Fibroblast of peridontal ligament (primary cell): ENCODE measurements at regions not wholly inside any gene's neighbourhood (a gene's known extent, or its start where the extent isn't known, plus 50 kb on each side); places are given as distances from the start of the nearest gene placed in this dataset.
"Not testable (repeated sequence)": the region's sequence is repeated elsewhere in the genome, so short reads cannot be mapped to it uniquely, and the experiment has no call there.

Experiments
- DNase-seq: peaks from one replicate; pipeline ENCODE4 v3.0.0-alpha.2; 2010; ENCODE audit errors: extremely low read depth

DNA sequence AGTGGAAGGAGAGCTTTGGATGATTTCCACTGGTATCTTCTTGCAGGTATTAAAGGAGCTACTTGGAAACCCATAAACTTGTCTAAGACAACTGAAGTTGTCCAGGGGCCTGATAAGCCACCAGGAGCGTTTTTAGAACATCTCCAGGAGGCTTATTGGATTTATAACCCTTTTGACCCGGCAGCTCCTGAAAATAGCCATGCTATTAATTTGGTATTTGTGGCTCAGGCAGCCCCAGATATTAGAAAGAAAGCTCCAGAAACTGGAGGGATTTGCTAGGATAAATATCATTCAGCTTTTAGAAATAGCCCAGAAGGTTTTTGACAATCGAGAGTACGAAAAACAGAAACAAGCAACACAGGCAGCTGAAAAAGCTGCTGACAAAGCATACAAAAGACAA lies 461.0 kb upstream of the HTR1E start:
- no peak for DNase-seq

DNA sequence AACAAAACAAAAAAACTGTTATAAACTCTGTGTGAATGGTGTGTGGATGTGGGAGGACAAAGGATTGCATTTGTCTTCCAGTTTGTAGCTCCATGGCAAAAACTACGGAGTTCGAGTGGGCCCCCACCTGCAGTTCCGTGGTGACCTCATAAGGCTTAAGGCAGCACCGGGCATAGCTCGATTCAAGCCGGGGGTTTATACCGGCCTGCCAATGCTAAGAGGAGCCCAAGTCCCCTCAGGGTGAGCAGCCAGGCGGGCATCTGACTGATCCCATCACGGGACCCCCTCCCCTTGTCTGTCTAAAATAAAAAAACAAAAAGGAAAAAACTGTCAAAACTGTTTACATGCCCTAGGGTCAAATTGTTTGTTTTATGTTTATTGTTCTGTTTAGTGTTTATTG lies 463.2 kb upstream of the HTR1E start:
- DNase-seq = no peak

DNA sequence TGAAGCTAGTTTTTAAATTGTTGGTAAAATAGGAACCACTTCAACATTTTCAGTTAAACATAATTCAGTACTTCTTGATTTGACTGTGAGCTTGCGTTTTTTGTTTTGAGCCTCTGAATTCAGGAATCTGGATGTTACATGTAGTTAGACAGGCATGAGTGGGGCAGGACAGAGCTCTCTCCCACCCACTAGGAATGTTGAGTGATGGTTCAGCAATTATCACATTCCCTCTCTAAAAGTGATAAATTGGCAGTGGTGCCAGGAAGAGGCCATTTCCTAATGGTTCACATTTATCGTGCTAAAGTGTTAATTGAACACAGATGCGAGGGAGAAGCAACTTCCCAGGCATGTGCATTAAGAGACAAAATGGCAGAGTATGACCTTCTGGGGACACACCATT lies 465.5 kb upstream of the HTR1E start:
- DNase-seq = no peak

DNA sequence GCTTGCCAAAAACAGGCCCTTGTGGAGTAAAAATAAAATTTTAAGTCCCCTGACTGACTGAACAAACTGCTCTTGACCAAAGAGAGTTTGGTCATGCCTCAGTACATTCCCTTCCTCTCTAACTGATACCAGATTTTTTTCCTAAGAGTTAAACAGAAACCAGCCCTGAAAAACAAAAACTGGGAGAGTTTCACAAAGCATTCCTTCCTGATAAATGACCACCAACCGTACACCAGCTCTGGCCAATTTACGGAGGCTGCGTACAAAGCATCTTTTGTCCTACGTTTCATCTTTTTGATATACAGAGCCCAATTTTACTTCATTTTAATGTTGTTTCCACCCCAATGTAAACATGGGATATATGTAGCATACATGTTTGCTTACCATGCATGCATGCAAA lies 477.4 kb upstream of the HTR1E start:
- no peak for DNase-seq

DNA sequence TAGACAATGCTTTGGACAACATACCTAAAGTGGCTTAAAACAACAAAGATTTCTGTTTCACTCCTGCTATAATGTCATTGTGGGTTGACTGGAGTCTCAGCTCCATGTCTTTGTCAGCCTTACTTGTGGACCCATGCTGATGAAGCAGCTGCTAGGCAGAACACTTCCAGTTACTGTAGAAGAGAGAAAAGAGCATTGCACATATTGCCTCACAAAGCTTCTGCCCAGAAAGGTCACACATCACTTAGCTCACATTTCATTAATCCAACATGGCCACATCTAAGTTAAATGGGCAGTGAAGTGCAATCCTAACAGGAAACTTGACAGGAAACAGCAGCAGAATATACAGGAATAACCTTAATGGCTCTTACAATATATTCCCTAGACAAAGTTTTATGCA lies 480.5 kb upstream of the HTR1E start:
- DNase-seq = no peak

DNA sequence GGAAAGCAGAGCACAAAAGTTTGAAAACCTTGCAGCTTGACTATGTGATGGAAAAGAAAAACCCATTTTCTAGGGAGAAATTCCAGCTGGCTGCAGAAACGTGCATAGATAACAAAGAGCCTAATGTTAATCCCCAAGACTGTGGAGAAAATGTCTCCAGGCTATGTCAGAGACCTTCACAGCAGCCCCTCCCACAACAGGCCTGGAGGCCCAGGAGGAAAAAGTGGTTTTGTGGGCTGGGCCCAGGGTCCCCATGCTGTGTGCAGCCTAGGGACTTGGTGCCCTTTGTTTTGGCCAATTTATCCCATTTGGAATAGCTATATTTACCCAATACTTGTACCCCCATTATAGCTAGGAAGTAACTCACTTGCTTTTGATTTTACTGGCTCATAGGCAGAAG lies 484.1 kb upstream of the HTR1E start:
- no peak for DNase-seq

DNA sequence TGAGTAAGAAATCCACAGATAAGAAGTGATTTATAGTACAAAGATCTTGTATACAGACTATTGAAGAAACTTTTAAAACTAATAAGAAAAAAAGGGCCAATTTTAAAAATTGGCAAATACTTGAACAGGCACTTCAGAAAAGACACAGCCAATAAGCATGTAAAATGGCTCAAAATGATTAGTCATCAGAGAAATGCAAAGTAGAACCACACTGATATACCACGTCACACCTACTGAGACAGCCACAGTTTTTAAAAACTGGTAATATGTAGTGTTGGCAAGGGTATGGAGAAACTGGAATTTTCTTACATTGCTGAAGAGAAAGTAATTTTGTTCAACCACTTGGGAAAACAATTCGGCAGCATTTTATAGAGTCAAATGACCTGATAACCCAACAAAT lies 488.9 kb upstream of the HTR1E start:
- no peak for DNase-seq

DNA sequence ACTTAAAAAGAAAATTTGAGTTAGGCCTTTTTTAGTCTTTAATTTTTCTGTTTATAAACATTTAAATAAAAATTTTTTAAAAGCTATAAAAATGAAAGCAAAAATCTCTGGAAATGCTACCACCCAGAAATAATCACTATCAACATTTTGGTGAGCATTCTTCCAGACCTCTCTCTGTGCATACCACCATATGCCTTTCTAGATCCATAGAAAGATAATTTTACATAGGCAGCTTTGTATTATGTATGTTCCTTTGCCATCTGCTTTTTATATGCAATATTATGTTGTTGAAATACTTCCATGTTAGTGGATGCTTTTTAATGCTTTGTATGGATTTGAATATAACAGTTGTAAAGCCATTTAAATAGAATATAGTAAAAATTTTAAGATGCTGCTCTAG lies 496.7 kb upstream of the HTR1E start:
- no peak for DNase-seq

DNA sequence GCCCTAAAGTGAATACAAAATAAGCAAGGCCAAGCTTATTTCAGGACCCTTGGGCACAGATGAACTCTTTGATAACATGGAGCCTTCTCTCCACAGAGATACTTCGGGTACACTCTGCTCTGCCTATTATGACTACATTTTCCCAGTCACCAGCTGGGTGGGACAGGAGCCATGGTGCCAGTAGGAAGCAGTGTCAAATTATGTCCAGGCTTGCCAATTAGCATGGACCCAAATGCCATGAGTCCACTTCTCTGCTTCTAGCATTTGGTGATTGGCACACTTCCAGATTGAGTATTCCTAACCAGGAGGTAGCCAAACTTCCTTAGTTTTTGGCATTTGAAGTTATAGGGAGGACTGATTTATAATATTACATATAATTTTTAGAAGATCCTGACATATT lies 513.8 kb upstream of the HTR1E start:
- no peak for DNase-seq

DNA sequence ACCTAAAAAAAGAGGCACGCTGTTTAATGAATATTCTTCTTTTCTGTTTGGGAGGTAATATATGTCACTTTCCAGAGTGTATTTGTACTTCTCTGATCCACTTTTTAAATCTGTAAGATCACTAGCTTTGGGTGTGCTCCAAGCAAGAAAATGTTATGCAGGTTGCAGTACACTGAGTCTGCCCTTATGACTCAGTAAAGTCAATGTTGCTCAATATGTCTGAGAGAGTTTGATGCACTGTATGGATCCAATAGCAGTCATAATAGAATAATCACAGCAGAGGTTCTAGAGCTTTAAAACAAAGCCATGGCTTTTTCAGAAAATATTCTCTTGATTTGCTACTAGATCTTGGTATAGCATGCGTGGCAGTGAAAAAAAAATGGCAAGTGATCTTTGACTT lies 525.3 kb upstream of the HTR1E start:
- no peak for DNase-seq

DNA sequence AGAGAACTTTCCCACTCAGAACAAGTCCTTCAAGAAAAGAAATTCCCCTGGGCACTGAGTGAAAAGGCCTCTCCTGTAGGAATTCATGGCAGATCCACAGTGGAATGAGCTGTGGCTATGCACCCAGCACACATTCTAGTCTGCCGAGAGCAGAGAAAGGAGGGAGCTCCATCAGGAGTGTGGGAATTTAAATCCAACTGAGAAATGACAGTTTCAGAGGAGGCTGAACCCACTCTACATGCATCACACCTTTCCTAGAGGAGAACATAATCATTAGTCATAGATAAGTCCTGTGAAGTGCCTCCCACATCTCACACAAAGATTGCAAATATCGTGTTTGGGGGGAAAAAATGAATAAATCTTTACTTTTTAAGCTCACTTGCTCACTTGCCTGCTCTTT lies 530.2 kb upstream of the HTR1E start:
- no peak for DNase-seq

DNA sequence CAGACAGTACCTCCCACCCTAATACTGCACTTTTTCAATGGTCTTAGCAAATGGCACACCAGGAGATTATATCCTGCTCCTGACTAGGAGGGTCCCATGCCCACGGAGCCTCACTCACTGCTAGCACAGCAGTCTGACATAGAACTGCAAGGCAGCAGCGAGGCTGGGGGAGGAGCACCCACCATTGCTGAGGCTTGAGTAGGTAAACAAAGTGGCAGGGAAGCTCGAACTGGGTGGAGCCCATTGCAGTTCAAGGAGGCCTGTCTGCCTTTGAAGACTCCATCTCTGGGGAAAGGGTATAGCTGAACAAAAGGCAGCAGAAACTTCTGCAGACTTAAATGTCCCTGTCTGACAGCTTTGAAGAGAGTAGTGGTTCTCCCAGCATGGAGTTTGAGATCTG lies 544.5 kb upstream of the HTR1E start:
- not testable (repeated sequence) for DNase-seq

DNA sequence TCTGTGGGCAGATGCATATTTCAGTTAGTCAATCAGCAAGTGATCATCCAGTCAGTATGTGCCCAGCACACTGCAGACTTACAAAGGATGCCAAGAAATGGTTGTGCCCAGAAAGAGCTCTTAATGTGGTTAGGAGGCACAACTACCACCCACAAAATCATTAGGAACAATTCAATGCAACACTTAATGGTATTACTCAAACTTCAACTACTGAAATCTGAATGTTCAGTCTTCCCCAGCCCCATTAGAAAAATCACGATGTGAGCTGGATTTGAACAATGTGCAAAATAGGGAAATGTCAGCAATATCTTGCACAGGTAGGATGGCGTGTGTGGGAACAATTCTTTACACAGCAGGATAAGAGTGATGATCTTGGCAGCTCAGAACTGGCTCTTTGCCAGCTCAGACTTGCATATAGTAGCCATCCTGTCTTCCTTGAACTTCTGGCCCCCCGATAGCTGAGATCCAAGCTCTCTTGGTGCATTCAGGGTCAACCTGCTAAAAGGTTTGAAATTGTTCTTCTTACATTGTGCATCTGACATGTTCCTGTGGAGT lies 556.7 kb upstream of the HTR1E start:
- no peak for DNase-seq

DNA sequence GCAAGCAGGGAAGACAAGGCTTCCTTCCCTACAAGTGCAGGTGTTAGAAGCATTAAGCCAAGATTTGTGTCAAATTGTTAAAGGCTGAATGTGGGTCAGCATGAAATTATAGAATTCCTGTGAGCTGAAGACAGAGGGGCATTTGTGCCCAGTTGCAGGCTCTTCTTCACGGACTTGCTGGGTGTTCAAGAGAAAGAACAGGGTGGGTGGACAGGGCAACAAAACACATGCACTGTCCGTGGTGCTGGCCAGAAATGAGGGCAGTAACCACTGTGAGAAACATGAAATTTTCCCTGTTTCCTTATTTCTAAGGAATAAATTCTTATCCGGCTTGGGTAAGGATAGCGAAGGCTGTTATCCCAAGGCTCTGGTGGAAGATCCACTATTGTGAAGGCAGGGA lies 579.5 kb upstream of the HTR1E start:
- DNase-seq = no peak

DNA sequence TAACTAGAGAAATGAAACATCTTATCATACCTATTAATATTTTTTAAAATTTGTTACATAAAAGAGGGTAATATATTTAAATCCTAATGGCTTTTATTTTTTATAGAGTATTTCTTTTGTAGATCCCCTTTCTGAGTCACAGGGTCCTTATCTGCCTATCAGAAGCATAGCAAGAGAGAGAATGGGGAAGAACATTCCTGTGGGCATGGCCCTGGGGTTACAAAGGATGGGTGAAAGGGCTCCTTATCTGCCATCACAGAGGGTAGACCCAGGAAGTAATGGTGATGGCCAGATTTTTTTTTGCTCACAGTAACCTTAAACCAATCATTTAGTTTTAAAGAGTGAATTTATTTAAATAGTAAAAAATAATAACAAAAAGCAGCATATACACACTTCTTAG lies 582.1 kb upstream of the HTR1E start:
- DNase-seq = no peak

DNA sequence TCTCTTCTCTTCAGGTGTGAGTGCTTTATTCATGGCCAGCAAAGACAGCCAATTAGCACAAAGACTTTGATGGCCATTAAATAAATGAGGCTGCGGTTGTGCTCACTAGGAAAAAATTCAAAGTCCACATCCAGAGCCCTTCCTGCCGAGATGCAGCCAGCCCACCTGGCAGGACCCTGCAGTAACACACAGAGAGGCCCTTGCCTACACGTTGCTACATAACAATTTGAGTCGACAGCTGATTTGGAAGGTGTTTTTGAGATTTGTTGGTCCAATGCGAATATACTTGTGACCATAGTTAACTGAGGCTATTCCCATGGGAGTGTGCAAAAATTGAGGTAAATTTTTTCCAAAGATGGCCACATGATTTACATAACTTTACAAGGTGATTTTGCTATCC lies 605.4 kb upstream of the HTR1E start:
- DNase-seq = no peak

DNA sequence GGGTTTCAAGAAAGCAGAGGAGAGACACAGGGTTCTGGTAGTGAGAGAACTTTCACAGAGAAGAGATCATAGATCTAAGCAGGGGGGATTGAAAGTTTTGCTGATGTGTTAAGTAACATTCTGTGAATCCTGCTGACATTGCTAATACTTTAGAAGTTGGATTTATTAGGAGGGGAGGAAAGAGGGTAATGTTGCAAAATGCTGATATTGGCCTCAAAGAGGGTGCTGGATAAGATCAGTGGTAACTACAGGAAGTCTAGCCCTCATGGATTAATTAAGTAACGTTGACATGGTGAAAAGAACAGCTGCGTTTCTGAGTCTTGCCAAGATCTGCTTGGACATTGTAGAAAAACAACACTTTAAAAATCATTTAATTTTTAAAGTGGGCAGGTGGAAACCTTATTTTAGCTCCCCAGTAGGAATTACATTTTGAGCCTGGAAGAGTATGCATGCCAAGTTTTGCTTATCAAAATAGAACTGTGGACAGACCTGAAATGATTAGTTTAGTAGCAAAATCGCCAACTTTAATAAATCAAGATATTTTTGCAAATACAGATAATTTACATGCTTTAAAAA lies 606.0 kb upstream of the HTR1E start:
- DNase-seq = no peak

DNA sequence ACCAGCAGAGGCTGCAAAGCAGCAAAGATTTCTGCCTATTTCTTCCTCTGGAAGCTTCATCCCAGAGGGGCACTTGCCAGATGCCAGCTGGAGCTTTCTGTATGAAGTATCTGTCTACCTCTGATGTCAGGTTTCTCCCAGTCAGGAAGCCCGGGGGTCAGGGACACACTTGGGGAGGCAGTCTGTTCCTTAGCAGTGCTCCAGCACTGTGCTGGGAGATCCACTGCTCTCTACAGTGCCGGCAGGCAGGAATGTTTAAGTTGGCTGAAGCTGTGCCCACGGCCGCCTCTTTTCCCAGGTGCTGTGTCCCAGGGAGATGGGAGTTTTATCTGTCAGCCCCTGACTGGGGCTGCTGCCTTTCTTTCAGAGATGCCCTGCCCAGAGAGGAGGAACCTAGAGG lies 631.1 kb upstream of the HTR1E start:
- DNase-seq = no peak

DNA sequence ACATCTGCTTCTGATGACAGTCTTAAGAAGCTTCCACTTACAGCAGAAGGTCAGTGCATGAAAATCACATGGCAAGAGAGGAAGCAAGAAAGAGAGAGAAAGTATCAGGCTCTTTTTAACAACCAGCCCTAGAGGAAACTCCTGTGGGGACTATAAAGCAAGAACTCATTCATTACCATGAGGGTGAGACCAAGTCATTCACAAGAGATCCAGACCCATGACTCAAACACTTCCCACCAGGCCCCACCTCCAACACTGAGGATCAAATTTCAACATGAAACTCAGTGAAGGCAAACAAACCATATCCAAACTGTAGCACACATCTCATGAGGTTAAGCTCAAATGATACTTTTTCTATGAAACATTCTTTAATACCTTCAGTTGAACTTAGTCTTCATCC lies 643.2 kb upstream of the SYNCRIP start:
- no peak for DNase-seq

DNA sequence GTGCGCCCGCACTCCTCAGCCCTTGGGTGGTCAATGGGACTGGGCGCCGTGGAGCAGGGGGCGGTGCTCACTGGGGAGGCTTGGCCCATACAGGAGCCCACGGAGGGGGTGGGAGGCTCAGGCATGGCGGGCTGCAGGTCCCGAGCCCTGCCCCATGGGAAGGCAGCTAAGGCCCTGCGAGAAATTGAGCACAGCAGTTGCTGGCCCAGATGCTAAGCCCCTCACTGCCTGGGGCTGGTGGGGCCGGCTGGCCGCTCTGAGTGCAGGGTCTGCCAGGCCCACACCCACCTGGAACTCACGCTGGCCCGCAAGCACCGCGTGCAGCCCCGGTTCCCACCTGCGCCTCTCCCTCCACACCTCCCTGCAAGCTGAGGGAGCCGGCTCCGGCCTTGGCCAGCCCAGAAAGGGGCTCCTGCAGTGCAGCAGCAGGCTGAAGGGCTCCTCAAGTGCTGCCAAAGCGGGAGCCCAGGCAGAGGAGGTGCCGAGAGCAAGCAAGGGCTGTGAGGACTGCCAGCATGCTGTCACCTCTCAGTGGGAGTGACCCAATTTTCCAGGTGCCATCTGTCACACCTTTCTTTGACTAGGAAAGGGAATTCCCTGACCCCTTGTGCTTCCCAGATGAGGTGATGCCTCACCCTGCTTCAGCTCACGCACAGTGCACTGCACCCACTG lies 642.3 kb upstream of the SYNCRIP start:
- DNase-seq = not testable (repeated sequence)

DNA sequence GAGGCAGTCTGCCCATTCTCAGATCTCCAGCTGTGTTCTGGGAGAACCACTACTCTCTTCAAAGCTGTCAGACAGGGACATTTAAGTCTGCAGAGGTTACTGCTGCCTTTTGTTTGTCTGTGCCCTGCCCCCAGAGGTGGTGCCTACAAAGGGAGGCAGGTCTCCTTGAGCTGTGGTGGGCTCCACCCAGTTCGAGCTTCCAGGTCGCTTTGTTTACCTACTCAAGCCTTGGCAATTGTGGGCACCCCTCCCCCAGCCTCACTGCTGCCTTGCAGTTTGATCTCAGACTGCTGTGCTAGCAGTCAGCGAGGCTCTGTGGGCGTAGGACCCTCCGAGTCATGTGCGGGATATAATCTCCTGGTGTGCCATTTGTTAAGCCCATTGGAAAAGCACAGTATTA lies 640.9 kb upstream of the SYNCRIP start:
- DNase-seq = not testable (repeated sequence)

DNA sequence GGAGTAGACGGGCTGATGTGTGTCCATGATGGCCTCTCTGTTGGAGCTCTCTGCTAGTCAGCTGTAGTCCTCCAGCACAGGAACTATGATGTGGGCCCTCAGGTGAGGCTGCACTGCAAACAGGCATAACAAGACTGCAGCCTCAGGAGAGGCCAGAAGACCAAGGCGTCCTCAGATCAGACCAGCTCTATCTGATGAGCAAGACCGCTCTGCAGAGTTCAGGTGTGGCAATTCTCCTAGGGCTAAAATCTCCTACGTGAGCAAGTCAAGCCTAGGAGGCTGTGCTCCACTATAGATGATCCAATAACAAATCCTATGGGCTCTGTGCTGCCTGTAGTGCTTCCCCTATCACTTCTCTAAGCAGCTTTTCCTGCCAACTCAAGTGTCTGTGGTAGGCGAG lies 633.4 kb upstream of the SYNCRIP start:
- DNase-seq = no peak

DNA sequence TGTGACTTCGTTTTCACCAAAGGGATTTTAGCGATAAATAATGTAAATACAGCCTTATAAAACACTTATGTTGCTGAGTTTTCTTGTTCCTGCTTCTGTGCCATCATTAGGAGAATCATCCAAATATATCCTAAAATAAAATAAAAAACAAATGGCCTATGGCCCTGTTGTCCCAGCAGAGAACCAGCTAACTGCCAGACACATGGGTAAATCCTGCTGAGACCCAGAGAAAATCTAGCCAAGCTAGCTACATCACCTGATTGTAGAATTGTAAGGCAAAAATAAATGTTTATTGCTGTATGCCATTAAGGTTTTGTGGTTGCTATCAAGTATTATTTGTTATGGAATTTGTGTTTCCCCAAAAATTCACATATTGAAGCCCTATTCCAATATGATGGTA lies 631.2 kb upstream of the SYNCRIP start:
- no peak for DNase-seq

DNA sequence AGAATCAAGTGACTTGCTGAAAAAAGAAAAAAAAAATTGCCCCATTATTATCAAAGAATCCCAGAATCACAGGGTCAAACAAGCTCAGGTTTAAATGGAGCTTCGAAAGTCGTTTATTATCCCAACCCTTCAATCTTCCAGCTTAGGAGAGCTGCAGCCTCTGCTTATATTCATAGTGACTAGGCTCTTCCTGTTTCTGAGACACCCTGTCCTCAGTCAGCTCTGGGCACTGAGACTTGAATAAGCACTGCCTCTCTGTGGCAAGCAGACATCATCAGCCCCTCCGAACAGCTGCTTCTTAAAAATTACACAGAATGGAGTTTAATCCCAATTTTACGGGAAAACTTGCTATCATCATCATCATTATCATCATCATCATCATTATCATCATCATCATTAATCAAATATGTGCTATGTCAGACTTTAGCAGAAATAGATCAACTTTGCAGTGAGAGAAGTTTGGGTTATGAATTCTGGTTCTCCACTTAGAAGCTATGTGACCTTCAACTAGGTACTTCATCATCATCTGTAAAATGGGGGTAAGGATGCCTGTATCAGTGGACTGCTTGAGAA lies 614.0 kb upstream of the SYNCRIP start:
- no peak for DNase-seq
